Epithelial cell of prostate (primary cell): ENCODE measurements at regions not wholly inside any gene's neighbourhood (a gene's known extent, or its start where the extent isn't known, plus 50 kb on each side); places are given as distances from the start of the nearest gene placed in this dataset.
"Not testable (repeated sequence)": the region's sequence is repeated elsewhere in the genome, so short reads cannot be mapped to it uniquely, and the experiment has no call there.

Source experiments
- DNase-seq: peaks from one replicate; pipeline ENCODE4 v3.0.0-alpha.2; 2011; ENCODE audit warnings: low read depth, low spot score
- H3K27ac ChIP-seq: fragments of 450-650 bp; 2 replicates; pipeline ENCODE4 v1.5.1; 2017; ENCODE audit warnings: mild to moderate bottlenecking

DNA sequence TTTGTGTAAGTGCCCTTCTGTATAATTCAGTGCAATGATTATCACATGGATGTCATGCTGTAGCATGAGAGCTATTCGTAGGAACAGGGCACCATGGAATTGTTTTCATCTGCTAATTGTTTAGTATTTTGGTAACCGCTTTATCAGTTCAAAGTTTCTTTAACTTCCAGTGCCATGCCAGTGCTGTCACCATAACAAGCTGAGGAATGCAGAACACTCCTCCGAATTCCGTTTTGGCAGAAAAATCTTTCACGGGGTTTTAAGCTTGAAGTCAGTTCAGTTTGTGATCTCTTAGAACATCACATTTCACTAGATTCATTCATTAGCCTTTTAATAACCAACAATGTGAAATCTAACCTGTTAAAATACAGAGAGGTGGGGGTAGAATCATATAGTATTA, 117.2 kb upstream of the SEMA3C start:
- H3K27ac ChIP-seq = no peak overlapping the region
- no peak for DNase-seq

DNA sequence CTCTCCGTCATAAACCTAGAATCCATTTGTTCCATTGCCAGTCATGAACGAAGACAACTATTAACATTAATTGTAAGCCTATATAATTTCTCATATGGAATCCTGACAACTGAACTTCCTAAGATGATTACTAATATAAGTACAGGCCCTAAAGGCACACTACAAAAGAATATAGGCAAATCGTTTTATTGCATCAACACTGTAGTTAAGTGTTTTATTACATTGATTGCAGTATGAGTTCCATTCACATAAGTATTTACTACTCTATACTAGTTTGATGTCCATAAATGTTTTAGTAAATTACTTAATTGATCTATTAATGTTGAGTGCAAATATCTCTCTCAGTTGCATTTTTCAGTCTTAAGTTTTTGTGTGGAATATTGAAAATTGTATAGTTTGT, 113.1 kb upstream of the SEMA3C start:
- H3K27ac ChIP-seq = no peak overlapping the region
- no peak for DNase-seq

DNA sequence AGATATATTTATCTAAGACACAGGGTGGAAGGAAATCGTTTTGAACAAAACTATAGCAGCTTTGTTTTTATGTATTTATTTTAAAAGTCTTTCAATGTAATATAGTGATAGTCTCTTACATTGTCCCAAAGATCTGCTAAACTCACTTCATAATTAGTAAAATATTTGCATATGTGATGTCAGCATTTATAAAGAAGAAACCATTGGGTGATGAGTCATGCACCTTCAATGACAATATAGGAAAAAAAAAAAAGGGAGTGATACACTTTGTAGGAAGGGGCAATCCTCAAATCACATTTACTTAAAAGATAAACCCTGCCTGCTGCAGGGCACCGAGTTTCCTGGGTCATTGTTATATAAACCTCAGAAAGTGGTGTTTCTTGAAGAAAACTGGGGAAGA, 112.4 kb upstream of the SEMA3C start:
- DNase-seq = no peak
- H3K27ac ChIP-seq = no peak overlapping the region

DNA sequence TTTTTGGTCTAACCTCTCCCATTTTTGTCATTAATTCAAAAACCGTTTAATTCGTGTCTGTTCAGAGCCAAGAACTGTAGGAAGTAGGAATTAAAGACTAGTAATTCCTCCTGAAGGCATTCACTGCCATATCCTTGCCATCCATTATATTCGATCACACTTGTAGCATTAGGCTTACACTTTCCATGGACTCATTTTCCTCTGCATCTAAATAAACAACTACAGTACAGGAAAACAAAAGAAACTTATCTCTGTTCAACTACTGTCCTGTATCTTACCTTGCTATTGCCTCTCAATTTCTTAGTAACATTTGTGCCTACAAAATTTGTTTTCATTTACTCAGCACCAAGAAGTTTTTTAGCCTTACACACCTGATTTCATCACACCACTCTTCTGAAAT, 111.6 kb upstream of the SEMA3C start:
- no peak for DNase-seq
- no peak overlapping the region for H3K27ac ChIP-seq

DNA sequence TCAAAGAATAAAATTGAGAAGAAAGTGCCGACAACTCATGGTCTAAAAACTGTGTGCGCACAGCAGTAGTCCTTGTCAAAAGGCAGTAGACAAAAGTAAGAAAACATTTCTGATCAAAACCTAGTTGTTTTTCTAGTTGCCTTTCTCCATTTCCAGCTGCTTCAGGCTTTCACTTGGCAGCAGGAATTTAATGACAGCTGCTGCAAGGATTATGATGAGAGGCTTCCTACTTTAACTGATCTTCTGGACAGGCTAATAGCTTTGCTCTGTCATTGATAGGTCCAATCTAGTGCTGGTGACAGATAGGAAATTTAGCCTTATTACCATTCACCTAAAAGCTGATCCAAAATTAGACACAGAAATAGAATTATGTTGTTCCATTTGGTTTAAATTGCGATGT, 110.7 kb upstream of the SEMA3C start:
- no peak for DNase-seq
- no peak overlapping the region for H3K27ac ChIP-seq

DNA sequence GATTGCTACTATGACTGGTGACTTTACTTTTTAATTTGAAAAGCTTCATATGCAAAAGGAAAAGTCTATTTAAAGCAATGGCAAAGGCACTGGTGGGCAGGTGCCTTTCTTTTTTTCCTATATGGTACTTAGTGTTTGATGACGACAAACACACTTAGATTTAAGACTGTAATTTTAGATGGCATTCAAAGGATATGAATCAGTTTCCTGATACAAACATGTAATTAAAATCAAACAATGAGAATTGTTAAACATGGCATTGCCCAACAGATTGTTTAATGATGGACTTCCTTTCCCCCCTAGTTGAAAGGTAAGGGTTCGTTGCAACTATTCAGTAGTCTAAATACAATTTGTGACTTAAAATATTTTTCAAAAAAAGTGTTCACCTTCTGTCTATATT, 106.5 kb upstream of the SEMA3C start:
- no peak for DNase-seq
- H3K27ac ChIP-seq = peak overlapping the region; percentile 10

DNA sequence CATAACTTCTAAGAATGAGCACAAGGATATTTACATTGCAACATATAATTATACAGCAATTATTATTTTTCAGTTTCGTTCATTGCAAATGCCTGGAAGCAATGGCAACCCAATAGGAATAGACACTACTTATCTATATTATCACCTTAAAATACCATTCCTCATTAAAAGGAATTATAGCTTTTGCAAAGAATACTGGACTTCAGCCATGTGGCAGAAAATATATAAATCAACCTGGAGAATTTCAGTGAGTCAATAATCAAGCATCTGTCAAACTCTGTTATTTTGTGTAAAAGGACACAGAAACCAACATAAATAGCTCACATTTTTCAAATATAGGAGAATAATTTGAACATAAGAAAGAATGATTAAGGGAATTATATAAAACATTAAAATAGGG, 96.1 kb upstream of the SEMA3C start:
- peak overlapping the region; percentile 88 for H3K27ac ChIP-seq
- DNase-seq = no peak

DNA sequence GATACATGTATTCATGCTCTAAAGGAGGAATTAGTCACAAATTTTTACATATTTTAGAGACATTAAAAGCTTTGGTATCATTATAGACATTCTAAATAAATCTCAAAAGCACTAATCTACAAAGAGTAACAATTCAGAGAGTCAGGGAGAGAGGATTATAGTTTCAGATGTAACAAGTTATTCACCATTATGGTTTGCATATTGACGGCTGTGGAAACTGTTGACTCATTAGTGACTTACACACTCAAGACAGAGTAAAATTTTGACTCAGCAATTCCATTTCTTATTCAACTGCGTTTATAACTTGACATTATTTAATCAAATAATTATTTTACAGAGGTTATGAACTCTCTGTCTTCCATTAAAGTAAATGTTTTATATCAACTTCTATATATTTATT, 95.4 kb upstream of the SEMA3C start:
- DNase-seq = peak; percentile 84
- peak overlapping the region; percentile 88 for H3K27ac ChIP-seq

DNA sequence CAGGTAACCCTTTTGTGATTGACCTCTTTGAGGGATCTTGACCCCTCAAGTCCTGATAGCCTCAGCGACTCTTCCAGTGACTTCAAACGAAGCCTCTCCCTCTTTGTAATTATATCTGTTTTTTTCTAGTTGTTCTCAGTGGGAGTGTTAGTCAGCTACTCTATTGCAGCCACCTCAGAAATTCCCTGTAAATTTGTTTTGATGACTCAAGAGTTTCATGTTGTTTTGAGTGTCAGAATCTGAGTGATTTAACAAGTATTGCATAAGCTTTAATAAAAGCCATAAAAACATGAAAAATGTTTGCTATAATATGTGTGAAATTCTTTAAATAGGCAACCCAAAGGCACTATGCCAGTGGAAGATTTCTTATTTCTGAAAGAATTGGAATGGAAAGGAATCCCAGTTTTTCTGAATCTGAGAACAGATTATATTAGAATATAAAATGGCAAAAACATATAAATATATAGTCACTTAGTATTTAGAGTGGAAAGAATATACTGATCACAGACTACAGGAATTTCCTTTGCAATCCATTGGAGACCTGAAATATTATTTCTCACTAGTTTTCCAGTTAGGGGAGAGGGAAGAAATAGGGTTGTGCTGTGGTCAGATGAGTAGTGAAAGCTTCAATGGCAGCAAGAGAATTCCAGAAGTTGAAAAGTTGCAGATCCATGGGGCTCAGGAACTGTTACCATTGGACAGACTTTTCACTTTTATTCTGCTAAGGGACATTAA, 94.4 kb upstream of the SEMA3C start:
- peak overlapping the region; percentile 88 for H3K27ac ChIP-seq
- DNase-seq = peak; percentile 83

DNA sequence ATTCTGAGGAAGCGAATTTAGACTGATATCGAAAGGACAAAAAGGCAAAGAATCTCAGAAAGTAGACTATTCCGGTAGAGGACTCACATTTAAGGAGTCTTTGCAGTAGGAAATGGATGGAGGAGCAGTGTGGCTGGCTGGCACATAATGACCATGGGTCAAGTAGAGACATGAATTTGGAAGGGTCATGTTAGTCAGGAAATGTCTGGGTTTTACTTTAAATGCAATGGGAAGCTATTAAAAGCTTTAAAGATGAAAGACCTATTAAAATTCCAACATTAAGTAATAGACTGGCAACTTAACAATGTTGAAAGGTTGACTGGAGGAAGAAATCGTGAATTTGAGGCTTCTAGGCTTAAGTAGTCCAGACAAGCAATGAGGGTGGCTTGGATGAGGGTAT, 90.0 kb upstream of the SEMA3C start:
- H3K27ac ChIP-seq = peak overlapping the region; percentile 51

DNA sequence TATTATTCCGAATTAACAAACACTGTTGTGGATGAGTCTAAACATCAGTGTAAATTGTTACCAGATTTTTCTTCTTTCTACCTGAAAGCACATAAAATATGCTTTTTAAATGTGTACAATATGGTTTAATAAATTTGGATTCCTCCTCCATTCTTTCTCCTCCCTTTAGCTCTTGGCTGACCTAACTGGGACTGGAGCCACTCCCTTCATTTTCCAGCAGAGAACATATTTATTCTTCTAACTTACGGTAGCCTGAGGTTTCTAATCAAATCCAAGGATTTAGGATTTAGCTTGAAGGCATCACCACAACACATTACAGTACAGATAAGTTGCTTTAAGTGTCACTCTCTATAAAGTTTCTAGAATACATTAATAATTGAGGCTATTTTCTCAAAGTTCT, 88.2 kb upstream of the SEMA3C start:
- no peak overlapping the region for H3K27ac ChIP-seq
- DNase-seq = no peak

More for the DNA sequence above, 90.0 kb upstream of the SEMA3C start:
- peak; percentile 14 for DNase-seq

DNA sequence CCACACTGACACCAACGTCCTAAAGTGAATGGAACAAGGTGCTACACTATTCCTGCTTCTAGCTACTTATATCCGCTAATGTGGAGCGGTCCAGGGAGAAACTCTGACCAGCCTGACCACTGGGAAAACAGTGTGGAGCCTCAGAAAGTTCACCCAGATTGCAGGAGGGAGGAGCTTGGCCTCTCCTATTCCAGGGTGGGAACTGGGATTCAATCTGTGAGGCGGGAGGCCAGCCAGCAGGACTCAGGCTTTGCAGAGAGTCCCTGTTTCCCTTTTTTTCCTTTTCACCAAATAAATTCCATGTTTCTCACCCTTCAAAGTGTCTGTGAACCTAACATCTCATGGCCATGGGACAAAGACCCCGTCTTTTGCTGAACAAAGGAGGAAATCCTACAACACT, 86.4 kb upstream of the SEMA3C start:
- H3K27ac ChIP-seq = no peak overlapping the region
- DNase-seq = no peak

DNA sequence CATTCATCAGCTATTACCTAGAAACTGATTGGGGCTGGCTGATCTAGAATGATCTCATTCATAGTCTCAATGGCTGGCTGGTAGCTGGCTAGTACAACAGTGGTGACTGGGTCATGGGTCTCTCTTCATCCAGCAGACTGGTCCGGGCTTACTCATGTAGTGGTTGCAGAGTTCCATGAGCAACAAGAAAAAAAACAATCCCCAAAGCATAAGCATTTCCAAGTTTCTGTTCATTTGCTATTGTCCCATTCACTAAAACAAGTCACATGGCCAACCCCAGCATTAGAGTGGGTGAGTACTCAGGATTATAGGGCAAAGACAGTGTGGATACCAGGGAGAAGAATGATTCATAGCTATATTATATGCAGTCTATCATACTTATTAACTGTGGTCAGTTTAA, 85.2 kb upstream of the SEMA3C start:
- peak; percentile 61 for DNase-seq
- H3K27ac ChIP-seq = peak overlapping the region; percentile 29

DNA sequence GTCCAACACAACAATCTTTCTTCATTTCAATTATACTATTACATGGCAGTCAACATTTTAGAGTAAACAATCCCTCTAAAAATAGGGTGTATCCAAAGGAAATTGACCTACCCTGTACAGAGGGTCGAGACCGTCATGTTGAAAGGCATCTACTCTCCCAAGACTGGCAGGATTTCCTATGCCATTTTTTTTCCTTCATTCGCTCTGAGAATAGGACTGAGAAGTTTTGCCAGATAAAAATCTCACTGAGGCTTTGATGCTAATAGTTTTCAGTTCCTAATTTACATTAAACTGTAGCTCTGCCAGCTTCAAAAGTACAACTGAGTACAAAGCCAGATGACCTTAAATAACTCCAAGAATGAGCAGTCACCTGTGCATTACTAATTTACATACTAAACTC, 84.5 kb upstream of the SEMA3C start:
- H3K27ac ChIP-seq = no peak overlapping the region
- DNase-seq = no peak

DNA sequence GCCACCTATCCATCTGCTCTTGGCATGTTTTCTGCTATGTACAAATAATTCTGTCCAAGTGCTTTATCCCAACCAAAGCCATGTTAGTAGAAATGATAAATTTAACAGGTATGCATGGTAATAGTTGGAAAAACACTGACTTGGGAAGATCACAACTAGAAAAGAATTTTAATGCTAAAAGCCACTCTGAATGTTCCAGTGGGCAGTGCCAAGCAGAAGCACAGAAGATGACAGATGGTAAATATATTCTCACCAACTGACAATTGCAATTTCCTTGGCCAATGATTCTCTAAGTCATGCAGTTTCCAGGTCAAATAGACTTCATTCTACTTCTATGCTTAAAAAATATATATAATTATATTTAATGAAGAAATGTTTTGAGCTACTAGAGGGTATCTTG, 83.6 kb upstream of the SEMA3C start:
- DNase-seq = no peak
- H3K27ac ChIP-seq = no peak overlapping the region

DNA sequence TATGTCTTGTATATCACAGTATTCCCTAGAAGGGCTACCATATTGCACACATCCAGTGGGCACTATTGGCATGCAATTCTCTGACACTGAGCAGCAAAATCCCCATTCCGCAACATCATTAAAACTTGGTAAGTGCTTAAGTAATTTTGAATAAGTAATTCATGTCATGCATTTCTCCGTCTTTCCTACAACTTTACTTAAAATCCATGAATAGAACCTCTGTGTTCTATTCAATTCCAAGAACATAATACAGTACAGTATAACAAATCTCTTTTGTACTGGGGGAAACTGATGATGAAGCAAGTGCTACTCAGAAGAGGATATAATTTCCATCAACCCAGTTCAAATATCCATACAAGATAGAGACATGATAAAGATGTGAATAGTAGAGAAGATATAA, 80.9 kb upstream of the SEMA3C start:
- H3K27ac ChIP-seq = no peak overlapping the region
- DNase-seq = no peak

DNA sequence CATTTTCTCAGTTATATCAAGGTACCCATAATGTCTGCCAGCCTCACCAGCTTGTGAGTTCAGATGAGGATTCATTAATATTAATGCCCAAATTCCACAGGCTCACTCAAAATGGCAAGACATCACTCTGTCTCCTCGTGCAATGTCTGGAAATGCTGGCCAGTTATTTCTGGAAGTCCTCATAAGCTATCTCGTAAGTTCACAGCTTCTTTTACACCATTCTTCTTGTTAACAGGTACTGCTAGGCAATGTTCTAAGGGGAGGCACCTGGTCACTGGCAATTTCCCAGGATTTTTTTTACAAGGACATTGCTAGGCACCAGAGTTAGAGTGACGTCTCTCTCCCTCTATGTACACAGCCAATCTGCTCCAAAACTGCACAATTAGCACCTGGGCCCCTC, 80.2 kb upstream of the SEMA3C start:
- H3K27ac ChIP-seq = no peak overlapping the region
- no peak for DNase-seq

DNA sequence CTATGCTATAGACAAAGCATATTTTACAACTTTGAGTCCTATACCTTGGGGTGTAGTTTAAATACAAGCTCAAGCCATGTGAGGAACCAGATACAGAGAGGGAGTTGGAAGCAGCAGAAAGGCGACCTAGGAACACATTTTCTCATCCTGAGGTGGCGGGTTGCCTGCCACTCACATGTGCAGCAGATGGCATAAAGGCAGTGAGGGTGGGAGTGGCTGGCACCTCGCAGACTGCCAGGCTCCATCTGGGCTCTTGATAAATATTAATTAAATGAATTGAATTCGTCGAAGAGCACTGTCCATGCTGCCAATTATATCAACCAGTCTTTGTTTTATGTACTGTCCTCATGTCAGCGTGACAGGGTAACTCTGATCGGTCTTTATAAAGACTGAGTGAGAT, 79.0 kb upstream of the SEMA3C start:
- no peak overlapping the region for H3K27ac ChIP-seq
- DNase-seq = no peak

DNA sequence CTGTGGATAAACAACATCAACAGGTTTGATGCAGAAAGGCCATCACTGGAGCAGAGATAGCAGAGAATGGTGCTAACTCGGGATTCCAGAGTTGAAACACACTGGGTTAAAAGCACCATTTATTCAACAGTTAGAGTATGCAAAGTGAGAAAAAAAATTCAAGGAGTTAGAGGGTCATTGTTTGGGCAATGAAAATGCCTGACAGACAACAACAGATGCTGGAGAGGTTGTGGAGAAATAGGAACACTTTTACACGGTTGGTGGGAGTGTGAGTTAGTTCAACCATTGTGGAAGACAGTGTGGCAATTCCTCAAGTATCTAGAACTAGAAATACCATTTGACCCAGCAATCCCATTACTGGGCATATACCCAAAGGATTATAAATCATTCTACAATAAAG, 77.4 kb upstream of the SEMA3C start:
- not testable (repeated sequence) for H3K27ac ChIP-seq, DNase-seq

DNA sequence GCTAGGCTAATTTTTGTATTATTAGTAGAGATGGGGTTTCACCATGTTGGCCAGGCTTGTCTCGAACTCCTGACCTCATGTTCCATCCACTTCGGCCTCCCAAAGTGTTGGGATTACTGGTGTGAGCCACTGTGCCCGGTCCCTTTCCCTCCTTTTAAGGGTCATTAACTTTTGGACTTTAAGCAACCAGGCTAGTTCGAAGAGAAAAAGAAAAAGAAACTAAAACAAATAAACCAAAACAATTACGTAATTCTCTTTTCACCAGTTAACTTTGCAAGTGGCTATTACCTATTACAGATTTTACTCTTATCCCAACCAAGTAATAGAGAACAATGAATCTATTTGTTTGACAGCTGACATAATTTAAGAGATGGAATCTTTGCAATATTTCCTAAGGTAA, 72.8 kb upstream of the SEMA3C start:
- no peak overlapping the region for H3K27ac ChIP-seq
- DNase-seq = no peak

DNA sequence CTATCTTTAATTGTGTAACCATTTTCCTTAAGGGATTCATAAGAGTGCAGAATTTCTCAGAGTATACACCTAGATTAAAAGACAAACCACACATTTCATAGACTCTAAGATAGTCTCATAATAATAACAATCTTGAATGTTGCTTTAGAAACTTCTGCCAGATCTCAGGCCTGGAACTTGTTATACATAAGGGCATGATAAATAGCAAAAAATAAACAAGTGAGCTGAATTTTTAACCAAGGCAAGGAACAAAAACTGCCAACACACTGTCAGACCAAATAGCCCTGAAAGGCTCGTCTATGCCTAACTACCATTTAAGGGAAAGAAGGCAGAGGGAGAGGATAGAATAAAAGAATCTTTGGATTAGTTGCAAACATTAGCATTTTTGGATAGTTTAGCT, 65.8 kb upstream of the SEMA3C start:
- DNase-seq = no peak
- no peak overlapping the region for H3K27ac ChIP-seq

DNA sequence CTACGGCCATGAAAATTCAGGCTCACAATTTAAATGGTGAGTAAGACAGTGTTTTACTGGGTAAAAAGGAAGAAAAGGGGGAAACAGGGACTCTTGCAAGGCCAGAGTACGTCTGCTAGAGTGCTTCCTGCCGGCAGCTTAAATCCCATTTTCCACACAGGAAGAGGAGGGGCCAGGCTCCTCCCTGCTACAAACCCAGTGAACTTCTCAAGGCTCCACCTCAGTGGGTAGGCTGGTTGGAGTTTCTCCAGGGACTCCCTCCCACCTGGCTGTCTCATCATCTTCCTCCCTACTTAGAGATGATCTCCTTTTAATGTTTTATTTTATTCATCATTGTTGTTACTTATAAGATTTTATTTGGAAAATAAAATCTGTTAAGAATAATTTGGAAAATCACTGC, 62.6 kb upstream of the SEMA3C start:
- no peak overlapping the region for H3K27ac ChIP-seq
- no peak for DNase-seq

DNA sequence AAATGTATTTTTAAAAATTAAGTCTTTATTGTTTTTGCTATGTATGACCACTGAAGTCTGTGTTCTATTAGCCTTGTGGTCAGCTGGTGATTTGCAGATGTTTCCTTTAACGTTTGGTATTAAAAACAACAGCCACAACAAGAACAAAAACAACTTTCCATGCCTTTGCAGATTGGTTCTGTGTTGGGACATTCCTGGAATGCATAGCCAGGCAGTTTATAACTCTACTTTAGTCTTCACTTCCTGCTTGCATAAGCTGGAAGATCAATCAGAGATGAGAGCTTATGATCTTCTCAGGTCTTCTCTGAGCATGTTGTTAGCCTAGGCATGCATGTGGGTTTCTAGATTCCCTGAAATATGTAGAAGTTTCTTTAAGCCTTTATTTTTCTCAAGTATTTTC, 58.9 kb upstream of the SEMA3C start:
- H3K27ac ChIP-seq = no peak overlapping the region
- no peak for DNase-seq
